UCSD-AML1 (cell line): ENCODE measurements at regions not wholly inside any gene's neighbourhood (a gene's known extent, or its start where the extent isn't known, plus 50 kb on each side); places are given as distances from the start of the nearest gene placed in this dataset.
"Not testable (repeated sequence)": the region's sequence is repeated elsewhere in the genome, so short reads cannot be mapped to it uniquely, and the experiment has no call there.

ENCODE experiments used
- DNase-seq: peaks from one replicate; lab custom pipeline; 2025; ENCODE audit not compliant: unreplicated experiment; lab: John Stamatoyannopoulos, UW

DNA sequence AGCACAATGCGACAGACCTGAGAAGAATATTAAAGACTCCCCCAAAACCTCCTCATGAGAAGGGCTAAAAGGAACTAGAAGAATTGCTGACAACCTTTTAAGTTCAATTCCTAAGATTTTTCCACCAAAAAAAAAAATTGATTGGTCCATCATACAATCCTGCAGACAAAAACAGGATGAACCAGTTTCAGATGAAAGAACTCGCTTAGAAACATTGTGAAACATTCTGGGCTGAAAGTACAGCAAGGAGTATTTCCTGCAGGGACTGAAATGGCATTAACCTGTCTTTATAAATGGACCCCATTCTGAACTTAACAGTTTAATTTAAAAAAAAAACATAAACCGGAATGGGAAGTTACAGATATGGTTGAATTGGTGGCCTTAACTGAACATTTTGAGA is 96.0 kb upstream of the FAM174B start:
- no peak for DNase-seq

- DNase-seq, result no peak
Observed at GRCh38 chr15:92753591-92753990, 98.0 kb upstream of the FAM174B start.

- DNase-seq, result no peak
Observed at GRCh38 chr15:92763459-92763858, 107.9 kb upstream of the FAM174B start.

- DNase-seq, result not testable (repeated sequence)
Observed at GRCh38 chr15:92768131-92768530, 112.6 kb upstream of the FAM174B start.

DNA sequence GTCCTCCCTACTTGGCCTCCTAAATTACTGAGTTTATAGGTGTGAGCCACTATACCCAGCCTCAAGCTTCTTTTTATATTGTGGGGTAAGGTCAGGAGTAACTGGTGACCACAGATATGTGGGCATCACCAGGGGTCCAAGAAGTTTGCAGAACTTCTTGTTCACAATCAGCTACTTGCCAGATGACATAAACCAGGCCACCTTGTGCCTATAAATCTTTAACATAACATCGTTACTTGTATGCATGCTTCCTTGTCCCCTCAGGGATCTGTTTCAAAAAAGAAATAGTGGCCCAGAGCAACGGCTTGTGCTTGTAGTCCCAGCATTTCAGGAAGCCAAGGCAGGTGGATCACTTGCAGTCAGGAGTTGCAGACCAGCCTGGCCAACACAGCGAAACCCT is 115.1 kb upstream of the FAM174B start:
- DNase-seq, result no peak

GRCh38 chr15:92772061-92772460 is 116.5 kb upstream of the FAM174B start:
- no peak for DNase-seq

- no peak for DNase-seq
Observed at GRCh38 chr15:92772626-92773244, 117.2 kb upstream of the FAM174B start.

GRCh38 chr15:92773340-92773739 is 117.8 kb upstream of the FAM174B start:
- DNase-seq, result no peak

- no peak for DNase-seq
Observed at GRCh38 chr15:92779874-92780273, 120.2 kb upstream of the CHD2 start.

DNA sequence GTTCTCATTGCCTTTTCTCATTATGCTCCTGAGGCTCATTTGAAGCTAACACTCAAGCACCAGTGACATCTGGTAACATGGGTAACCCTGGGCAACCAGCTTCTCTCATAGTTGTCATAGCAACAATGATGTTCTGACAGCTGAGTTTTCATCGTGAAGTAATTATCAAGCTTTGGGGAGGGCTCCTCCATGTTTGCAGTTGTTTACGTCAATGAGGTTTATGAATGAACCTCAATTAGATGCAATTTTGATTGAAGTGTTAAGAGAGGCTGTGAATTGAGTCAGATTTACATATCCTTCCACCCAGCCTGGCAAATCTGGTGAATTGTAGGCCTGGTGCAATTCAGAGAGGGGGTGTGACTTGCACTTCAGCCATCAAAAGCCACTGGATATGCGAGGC is 119.3 kb upstream of the CHD2 start:
- no peak for DNase-seq

- no peak for DNase-seq
Observed at GRCh38 chr15:92781925-92782453, 118.1 kb upstream of the CHD2 start.

DNA sequence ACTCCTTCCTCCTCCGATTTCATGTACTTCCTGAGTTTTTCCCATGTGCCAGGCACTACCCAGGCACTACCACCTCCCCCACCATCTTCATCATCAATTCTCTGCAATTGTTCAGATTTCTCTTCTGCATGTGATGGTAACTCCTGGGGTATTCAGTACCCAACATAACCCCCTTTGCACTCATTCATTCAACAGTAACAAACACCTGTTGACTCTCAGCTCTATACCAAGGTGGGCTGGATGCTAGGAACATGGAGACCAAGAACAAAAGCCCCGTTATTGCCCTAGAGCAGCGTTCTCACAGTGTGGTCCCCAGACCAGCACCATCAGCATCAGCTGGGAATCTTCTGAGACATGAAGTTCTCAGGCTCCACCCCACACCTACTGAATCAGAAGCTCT is 113.0 kb upstream of the CHD2 start:
- no peak for DNase-seq

DNA sequence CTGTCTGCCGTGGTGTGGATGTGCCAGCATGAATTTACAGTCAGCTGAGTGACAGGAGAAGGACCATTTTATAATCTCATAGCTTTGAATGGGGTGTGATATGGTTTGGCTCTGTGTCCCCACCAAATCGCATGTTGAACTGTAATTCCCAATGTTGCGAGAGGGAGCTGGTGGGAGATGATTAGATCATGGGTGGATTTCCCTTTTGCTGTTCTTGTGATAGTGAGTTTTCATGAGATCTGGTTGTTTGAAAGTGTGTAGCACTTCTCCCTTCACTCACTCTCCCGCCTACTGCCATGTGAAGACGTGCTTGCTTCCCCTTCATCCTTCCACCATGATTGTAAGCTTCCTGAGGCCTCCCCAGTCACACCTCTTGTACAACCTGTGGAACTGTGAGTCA is 111.9 kb upstream of the CHD2 start:
- no peak for DNase-seq

DNA sequence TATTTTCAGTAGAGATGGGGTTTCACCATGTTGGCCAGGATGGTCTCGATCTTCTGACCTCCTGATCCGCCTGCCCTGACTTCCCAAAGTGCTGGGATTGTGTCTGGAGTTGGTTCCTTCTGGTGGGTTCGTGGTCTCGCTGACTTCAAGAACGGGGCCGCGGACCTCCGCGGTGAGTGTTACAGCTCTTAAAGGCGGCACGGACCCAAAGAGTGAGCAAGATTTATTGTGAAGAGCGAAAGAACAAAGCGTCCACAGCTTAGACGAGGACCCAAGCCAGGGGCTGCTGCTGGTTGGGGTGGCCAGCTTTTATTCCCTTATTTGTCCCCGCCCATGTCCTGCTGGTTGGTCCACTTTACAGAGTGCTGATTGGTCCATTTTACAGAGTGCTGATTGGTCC is 111.3 kb upstream of the CHD2 start:
- not testable (repeated sequence) for DNase-seq

DNA sequence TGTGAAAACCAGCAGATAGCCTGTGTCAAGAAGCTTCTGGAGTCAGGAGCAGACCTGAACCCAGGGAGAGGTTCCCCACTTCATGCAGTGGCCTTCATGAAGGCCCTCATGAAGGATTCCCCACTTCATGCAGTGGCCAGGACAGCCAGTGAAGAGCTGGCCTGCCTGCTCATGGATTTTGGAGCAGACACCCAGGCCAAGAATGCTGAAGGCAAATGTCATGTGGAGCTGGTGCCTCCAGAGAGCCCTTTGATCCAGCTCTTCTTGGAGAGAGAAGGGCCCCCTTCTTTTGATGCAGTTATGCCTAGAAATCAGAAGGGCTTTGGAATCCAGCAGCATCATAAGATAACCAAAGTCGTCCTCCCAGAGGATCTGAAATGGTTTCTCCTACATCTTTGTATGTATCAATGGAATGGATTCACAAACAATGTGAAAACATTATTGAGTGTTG is 103.9 kb upstream of the CHD2 start:
- no peak for DNase-seq

DNA sequence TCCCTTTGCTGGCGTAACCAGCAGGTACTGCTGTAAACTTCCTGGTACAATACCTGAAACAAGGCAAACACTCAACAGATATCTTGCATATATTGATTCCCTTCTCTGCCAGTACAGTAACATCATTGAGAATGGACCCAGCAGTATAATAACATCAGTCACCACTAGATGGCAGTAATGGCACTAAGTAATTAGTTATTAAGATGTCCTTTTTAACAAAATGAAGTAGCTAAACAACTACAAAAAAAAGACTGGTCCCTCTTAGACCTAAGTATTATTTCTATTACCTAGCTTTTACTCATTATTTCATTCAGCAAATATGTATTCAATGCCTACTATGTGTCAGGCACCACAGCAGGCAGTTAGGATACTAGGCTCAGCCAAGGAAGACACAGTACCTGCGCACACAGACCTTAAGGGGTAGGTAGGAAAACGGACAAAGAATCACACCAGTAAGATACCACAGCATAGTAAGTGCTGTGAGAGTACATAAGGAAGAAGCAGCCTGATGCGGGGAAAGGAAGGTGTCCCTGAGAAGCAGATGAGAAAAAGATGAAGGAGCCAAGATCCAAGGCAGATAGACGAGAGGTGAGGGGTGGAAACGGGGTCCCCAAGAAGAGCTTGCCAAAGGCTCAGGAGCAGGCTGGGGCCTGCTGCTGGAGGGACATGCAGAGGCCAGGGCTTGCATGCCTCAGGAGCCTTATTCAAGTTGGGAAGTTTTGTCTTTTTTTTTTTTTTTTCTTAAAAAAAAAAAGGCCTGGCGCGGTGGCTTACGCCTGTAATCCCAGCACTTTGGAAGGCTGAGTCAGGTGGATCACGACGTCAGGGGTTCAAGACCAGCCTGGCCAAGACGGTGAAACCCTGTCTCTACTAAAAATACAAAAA is 102.7 kb upstream of the CHD2 start:
- no peak for DNase-seq

GRCh38 chr15:92800013-92800412 is 100.1 kb upstream of the CHD2 start:
- no peak for DNase-seq

GRCh38 chr15:92800416-92801055 is 99.6 kb upstream of the CHD2 start:
- DNase-seq, result not testable (repeated sequence)

DNA sequence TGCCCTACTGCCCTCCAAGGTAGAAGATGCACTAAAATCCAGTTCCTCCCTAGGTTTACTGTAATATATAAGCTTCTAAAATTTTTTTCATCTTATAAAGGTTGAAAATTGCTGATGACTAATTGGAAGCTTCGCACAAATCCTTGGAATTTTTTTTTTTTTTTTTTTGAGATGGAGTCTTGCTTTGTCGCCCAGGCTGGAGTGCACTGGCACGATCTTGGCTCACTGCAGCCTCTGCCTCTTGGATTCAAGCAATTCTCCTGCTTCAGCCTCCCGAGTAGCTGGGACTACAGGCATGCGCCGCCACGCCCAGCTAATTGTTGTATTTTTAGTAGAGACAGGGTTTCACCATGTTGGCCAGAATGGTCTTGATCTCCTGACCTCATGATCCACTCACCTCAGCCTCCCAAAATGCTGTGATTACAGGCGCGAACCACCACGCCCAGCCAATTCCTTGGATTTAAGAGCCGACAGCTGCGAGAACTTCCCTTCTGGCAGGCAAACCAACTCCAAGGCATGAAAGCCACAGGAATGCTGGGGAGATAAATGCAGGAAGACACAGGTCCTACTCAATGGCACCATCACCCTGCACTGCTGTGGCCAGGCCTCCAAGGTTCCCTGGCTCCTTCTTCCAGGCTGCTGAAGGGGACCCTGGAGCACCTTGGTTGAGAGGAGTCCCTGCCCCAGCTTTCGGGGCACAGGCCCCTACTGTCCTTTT is 98.9 kb upstream of the CHD2 start:
- DNase-seq, result not testable (repeated sequence)

DNA sequence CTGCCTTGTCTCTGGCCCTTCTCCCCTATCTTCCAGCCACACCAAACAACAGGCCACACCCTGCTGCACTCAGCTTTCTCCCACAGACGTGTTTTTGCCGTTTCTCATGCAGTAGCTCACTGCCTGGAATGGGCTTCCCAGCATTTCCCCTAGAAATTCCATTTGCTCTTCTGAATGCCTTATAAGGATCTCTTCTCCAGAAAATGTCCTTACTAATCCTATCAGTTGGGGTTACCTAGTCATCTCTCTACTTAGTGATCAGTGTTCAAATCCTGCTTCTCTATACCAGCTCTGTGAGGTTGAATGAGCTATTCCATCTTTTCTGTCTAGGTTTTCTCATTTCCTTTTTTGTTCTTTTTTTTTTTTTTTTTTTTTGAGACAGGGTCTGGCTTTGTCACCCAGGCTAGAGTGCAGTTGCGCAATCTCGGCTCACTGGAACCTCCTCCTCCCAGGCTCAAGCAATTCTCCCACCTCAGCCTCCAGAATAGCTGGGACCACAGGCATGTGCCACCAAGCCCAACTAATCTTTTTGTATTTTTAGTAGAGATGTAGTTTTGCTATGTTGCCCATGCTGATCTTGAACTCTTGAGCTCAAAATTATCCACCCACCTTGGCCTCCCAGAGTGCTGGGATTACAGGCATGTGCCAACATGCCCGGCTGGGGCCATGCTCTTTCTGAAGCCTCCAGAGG is 98.2 kb upstream of the CHD2 start:
- no peak for DNase-seq

- no peak for DNase-seq
Observed at GRCh38 chr15:92803536-92803851, 96.6 kb upstream of the CHD2 start.
